ENCODE measurements at regions not wholly inside any gene's neighbourhood (a gene's known extent, or its start where the extent isn't known, plus 50 kb on each side); places are given as distances from the start of the nearest gene placed in this dataset.

- DNase-seq: no peak
Observed at GRCh38 chr5:167530548-167530947, 760.9 kb upstream of the WWC1 start.

- DNase-seq: no peak
Observed at GRCh38 chr5:167533814-167534795, 757.3 kb upstream of the WWC1 start.

GRCh38 chr5:167539747-167540146, 751.7 kb upstream of the WWC1 start:
- DNase-seq: no peak

GRCh38 chr5:167546270-167546669, 745.2 kb upstream of the WWC1 start:
- no peak for DNase-seq

- no peak for DNase-seq
Observed at GRCh38 chr5:167552356-167552755, 739.1 kb upstream of the WWC1 start.

- no peak for DNase-seq
Observed at GRCh38 chr5:167553511-167553910, 737.9 kb upstream of the WWC1 start.

DNA sequence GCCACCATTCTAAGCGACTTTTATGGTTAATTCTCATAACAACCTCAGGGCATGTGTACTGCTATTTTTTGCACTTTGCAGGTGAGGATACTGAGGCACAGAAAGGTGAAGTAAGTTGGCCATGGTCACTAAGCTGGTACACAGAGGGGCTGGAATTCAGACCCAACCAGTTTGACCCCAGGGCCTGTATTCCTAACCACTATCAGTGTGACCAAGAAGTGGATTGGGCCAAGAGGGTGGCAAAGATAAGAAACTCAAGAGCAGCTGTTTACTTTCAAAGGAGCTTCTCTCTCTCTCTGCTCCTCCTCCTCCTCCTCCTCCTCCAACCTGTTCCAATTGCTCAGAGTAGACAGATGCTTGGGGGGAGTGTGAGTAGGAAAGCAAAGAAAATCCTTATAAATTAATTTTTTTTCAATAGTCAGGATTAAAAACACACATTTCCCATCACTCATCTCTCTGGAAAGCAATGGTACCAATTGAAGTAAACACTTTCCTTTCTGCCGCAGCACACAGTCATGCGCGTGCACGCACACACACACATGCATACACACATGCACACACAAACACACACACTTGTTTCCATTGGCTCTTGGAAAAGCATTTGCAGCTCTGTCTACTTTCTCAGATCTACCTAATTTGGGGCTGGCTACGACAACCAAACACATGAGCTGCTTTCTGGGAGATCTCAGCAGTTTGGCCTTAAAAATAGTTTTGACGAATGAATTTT, 736.7 kb upstream of the WWC1 start:
- no peak for DNase-seq

DNA sequence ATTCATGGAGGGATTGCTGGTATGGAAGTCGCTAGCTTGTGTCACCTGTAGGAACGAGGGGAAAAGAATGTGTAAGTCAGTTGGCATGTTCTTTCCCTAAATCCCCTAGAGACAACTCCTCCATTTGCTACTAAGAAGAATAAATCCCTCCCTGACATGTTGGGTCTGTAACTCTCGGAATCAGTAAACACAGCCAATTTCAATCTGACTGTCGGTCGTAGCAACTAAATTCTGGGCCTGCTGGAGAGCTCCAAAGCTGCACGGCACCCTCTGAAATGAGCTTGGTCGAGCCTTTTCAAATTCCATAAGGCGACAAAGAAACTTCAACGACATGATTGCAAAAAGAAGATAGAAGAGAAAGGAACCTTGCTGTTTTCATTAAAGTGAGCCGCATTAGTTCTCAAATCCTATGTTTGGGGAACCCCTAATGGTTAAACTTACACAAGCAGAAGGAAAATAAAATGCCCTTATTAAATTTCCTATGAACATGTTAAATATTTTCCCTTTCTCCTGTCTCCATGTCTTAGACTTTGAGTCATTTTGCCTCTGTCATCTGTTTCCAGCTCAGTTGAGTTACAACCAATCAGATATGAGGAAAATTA, 735.8 kb upstream of the WWC1 start:
- peak; percentile 5 for DNase-seq

DNA sequence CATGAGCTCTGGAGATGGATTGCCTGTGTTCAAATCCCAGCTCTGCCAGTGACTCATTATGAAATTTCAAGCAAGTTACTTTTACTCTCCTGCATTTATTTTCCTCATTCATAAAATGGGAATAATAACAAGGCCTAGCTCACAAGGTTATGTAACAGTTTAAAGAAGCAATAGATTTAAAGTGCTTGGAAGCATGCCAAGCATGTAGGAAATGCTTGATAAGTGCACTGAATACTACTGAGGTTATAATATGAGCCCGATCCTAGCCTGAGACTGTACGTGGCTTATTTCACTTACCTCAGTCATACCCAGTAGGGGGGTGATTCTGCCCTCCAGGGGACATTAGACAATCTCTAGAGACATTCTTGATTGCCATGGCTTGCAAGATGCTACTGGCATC, 734.1 kb upstream of the WWC1 start:
- no peak for DNase-seq

- no peak for DNase-seq
Observed at GRCh38 chr5:167561796-167562195, 729.6 kb upstream of the WWC1 start.

GRCh38 chr5:167564275-167564674, 727.2 kb upstream of the WWC1 start:
- no peak for DNase-seq

DNA sequence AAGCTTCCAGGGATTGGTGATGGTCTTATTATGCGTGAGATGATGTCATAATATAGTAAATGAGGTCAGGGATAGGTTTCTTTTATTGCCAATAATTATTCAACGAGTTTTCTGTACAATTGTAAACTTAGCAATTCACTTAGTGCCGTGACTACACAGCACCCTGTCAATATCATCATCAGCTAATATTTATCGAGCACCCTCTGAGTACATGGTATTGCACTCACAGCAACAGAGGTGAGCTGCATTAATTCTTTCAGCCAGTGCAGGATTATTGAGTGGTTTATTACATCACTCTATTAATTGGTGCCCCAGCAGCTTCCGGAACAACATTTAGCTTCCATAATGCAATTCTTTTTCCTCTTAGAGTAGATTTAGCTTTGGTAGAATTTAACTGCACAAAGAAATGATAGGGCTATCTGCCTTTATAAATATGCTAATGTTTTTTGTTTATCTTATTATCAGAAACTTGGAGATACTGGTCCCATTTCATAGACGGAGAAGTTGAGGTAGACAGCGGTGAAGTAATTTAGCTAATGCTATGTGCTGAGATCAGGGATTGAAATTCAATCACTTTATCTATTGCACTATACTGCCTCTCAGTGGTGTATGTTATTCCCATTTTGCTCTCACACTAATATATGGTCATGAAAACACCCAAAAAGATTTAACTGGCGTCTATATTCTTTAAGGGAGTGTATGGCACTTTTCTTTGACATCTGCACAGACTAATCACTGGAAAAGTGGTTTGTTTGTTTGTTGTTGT, 726.1 kb upstream of the WWC1 start:
- no peak for DNase-seq

DNA sequence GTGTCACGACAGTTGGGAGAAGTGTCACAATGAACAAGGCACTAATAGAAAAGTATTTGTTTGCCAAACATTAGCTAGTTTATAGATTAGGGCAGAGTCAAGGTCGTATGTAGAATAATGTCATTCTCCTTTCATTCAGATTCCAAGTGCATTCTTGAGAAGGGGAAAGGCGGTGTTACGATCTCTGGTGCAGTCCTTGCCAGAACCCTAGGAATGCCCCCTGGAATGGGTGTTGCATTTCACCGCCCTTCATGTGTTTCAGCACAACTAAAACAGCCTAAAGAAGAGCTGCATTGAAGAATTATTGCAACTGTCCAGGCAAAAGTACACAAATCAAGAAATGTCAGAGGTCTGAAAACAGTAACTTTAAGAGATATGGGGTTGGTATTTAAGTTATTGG, 721.0 kb upstream of the WWC1 start:
- no peak for DNase-seq

DNA sequence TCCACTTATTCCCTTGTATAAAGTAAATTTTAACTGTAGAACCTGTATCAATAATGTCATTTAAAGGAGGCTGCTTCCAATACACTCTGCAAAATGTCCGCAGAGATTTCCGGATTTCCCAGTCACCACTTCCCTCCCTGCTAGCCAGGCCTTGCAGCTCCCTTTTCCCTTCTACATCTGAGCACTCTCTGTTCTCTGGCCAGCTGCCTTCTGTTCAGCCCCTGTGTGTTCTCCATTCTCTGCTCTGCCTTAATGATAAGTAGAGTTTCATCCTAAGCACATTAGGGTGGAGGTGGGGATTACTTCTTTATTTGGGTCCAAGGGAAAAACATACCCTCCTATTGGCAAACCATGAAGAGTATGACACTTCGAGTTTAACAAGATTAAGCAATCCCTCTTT, 719.6 kb upstream of the WWC1 start:
- no peak for DNase-seq

DNA sequence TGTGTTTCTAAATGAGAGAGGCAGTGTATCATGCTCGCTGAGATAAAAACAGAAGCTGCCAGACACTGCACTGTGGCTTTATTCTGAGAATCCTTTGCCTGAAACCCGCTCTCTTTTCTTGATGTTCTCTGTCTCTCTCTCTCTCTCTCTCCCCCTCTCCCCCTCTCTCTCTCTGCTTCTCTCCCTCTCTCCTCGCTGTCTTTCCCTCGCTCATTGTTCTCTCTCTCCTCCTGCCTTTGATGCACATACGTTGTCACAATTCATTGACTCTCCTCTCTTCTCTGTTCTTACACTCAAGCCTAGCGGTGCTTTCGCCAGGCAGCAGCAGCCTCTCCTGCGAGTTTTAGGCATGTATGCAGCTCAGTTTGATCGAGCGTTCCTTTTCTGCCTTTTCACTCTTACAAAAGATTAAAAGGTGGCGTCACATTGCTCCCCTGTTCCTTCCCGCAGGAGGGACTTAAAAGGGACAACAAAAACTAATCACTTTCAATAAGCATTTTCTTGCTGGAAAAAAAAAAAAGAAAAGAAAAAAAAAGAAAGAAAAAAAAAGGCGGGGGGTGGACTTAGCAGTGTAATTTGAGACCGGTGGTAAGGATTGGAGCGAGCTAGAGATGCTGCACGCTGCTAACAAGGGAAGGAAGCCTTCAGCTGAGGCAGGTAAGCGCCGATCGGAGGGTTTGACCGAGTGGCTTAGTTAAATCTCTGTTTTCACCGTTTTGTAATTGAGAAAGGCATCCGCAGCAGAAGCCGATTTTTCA, 717.9 kb upstream of the WWC1 start:
- DNase-seq: peak; percentile 13

DNA sequence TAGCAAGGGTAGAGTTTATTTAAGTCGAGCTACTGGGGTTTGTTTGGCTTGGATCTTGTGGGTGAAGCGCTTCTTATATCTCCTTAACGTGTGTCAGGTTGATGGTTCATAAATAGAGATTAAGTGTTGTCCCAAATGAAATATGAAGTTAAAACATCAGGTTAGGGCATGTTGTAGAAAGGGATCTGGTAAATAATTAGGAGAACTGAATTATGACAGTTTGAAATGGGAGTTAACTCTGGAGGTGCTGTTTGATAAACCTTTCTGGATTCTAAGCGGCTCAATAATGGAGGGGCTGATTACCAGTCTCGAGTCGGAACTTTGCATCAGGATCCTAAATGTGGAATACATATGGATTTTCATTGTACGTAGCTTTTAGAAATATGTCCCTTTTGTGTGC, 717.0 kb upstream of the WWC1 start:
- no peak for DNase-seq

DNA sequence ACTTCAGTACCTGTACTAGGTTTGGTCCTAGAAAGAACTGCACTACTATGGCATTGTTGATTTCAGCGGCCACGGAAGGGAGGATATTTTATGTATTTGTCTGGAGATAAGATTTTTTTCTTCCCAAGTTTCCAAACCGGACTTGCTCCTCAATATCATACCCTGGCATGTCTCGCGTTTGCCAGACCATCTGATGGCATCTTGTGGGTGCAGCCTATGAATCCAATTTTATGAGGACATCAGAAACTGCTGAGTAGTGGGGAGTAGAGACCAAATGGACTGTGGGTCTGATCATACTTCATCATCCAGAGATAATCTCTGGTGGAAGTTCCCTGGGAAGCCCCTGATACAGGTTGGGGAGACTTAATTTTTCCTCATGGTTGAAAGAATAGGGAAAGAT, 716.1 kb upstream of the WWC1 start:
- DNase-seq: no peak

GRCh38 chr5:167576126-167576525, 715.3 kb upstream of the WWC1 start:
- DNase-seq: no peak

DNA sequence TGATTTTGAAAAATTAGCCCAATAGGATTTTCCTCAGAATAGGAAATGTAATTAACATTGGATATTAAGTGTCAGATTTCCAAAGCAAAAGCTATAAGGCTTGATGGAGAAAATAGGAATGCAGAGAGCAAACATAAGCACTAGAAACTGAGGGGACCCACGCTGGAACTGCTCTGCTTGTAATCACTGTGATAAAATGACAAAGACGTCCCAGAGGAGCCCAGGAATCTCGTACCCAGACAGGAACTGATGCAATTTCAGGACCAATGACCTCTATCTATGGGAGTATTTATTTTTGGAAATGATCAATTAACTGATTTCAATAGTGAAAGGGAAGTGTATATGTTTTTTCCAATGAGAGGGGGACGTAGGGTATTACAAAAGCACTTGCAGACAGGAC, 714.5 kb upstream of the WWC1 start:
- no peak for DNase-seq

DNA sequence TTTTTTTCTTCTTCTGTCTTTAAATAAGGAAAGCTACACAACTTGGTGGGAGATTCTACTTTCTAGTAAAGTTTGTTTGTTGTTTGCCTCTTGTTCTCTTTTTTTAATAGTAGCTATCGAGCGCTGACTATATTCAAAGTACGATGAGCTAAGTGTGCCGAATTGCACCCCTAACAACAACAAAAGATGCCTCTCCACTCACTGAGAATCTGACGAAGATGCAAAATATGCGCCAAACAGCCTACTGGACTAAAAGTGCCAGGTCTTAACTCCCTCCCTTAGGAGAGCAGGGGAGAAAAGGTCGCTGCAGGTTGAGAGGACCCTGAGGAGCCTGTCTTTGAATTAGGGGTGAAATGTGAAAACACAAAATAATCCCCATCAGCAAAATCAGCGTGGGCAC, 713.8 kb upstream of the WWC1 start:
- no peak for DNase-seq

- DNase-seq: no peak
Observed at GRCh38 chr5:167578977-167579692, 712.3 kb upstream of the WWC1 start.
